ENCODE measurements at regions not wholly inside any gene's neighbourhood (a gene's known extent, or its start where the extent isn't known, plus 50 kb on each side); places are given as distances from the start of the nearest gene placed in this dataset.
A peak's percentile ranks its signal among the peaks of the same experiment; 100 is the strongest.
"Not testable (repeated sequence)": the region's sequence is repeated elsewhere in the genome, so short reads cannot be mapped to it uniquely, and the experiment has no call there.

GRCh38 chr7:34497153-34497777 lies 160.8 kb upstream of the NPSR1 start:
- DNase-seq = no peak

GRCh38 chr7:34501156-34501555 lies 156.9 kb upstream of the NPSR1 start:
- DNase-seq = peak in 1 of 2 experiments; percentile 17

- no peak for DNase-seq
These were observed 150.8 kb upstream of the NPSR1 start for GRCh38 chr7:34507191-34507590.

- no peak for DNase-seq
These were observed 134.6 kb upstream of the NPSR1 start for GRCh38 chr7:34523226-34523918.

GRCh38 chr7:34530259-34530658 lies 127.8 kb upstream of the NPSR1 start:
- DNase-seq = no peak

- no peak for DNase-seq
These were observed 119.0 kb upstream of the NPSR1 start for GRCh38 chr7:34539003-34539402.

- DNase-seq = peak; percentile 91 to 94
These were observed 113.4 kb upstream of the NPSR1 start for GRCh38 chr7:34544621-34545020.

GRCh38 chr7:34550996-34551395 lies 107.0 kb upstream of the NPSR1 start:
- no peak for DNase-seq

GRCh38 chr7:34552502-34552901 lies 105.5 kb upstream of the NPSR1 start:
- DNase-seq = no peak

GRCh38 chr7:34558022-34558421 lies 100.0 kb upstream of the NPSR1 start:
- DNase-seq = no peak

- no peak for DNase-seq
These were observed 93.9 kb upstream of the NPSR1 start for GRCh38 chr7:34564091-34564490.

- DNase-seq = no peak
These were observed 90.1 kb upstream of the NPSR1 start for GRCh38 chr7:34567906-34568305.

- DNase-seq = no peak
These were observed 87.9 kb upstream of the NPSR1 start for GRCh38 chr7:34569975-34570699.

- no peak for DNase-seq
These were observed 83.0 kb upstream of the NPSR1 start for GRCh38 chr7:34575006-34575405.

- DNase-seq = not testable (repeated sequence)
These were observed 80.1 kb upstream of the NPSR1 start for GRCh38 chr7:34577934-34578333.

- not testable (repeated sequence) for DNase-seq
These were observed 76.3 kb upstream of the NPSR1 start for GRCh38 chr7:34581698-34582097.

GRCh38 chr7:34584526-34584925 lies 73.5 kb upstream of the NPSR1 start:
- DNase-seq = no peak

- DNase-seq = no peak
These were observed 61.1 kb upstream of the NPSR1 start for GRCh38 chr7:34596887-34597286.

GRCh38 chr7:34603711-34604444 lies 54.1 kb upstream of the NPSR1 start:
- DNase-seq = peak in 1 of 2 experiments; percentile 21

All from NCI-H446 (cell line).